ENCODE measurements at regions not wholly inside any gene's neighbourhood (a gene's known extent, or its start where the extent isn't known, plus 50 kb on each side); places are given as distances from the start of the nearest gene placed in this dataset.

DNA sequence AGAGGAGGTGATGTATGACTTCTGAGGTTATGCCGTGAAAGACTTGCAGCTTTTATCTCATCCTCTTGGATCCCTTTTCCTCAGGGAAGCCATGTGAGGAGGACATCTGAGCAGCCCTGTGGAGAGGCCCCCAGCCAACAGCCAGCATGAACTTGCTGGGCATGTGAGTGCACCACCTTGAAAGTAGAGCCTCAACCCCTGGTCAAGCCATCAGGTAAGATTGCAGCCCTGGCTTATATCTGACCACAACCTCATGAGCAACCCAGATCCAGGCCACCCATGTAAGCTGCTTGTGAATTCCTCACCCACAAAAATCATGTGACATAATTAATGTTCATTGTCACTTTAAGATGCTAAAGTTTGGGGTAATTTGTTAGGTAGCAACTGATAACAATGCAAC is 121.0 kb downstream of the MIAT start:
- DNase-seq (ENCODE audit: low read depth) = no peak
- H3K4me3 ChIP-seq (ENCODE audit: control insufficient read depth, low read depth, low read length) = no peak overlapping the region
- TF ChIP-seq, protein P1, sequence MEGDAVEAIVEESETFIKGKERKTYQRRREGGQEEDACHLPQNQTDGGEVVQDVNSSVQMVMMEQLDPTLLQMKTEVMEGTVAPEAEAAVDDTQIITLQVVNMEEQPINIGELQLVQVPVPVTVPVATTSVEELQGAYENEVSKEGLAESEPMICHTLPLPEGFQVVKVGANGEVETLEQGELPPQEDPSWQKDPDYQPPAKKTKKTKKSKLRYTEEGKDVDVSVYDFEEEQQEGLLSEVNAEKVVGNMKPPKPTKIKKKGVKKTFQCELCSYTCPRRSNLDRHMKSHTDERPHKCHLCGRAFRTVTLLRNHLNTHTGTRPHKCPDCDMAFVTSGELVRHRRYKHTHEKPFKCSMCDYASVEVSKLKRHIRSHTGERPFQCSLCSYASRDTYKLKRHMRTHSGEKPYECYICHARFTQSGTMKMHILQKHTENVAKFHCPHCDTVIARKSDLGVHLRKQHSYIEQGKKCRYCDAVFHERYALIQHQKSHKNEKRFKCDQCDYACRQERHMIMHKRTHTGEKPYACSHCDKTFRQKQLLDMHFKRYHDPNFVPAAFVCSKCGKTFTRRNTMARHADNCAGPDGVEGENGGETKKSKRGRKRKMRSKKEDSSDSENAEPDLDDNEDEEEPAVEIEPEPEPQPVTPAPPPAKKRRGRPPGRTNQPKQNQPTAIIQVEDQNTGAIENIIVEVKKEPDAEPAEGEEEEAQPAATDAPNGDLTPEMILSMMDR (conservative IDR thresholded peaks at IDR 0.05; ENCODE audit: control insufficient read depth, insufficient read depth, low read depth, low read length) = no peak

DNA sequence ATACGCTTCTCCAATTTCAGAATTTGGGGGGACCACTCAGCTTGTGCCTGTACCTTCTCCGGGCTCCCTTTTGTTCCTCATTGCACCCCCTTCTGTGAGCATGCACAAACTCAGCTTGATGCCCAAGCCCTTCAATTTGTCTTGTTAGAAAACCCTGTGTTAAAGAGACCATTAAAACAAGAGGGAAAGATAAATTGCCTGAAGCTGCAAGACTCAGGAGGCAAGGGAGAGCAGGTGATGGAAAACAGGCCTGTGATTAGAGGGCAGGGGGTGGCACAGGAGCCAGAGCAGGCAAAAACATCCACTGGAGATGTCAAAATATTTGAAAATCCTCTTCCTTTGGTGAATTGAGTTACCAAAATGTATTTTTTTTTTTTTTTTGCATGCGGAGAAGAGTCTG is 121.7 kb downstream of the MIAT start:
- DNase-seq (ENCODE audit: low read depth) = no peak
- TF ChIP-seq, protein P1 (conservative IDR thresholded peaks at IDR 0.05; ENCODE audit: control insufficient read depth, insufficient read depth, low read depth, low read length) = no peak
- no peak overlapping the region for H3K4me3 ChIP-seq (ENCODE audit: control insufficient read depth, low read depth, low read length)

DNA sequence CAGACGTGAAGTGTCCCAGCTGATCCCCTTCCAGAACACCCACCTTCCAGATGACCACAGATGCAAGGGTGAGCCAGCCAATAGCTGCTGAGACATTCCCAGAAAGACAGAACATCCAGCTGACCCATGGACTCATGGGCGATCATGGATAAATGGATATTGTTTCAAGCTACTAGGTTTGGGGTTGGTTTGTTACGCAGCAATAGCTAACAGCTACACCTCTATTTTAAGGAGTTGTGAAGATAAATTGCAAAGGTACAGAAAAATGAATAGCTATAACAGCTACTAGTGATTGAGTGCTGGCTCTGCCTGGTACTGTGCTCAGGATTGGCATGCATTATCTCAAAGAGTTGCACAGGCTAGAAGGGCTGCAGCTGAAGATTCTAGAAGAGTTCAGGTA is 122.5 kb downstream of the MIAT start:
- no peak for DNase-seq (ENCODE audit: low read depth)
- H3K4me3 ChIP-seq (ENCODE audit: control insufficient read depth, low read depth, low read length) = no peak overlapping the region
- TF ChIP-seq, protein P1 (conservative IDR thresholded peaks at IDR 0.05; ENCODE audit: control insufficient read depth, insufficient read depth, low read depth, low read length) = no peak

DNA sequence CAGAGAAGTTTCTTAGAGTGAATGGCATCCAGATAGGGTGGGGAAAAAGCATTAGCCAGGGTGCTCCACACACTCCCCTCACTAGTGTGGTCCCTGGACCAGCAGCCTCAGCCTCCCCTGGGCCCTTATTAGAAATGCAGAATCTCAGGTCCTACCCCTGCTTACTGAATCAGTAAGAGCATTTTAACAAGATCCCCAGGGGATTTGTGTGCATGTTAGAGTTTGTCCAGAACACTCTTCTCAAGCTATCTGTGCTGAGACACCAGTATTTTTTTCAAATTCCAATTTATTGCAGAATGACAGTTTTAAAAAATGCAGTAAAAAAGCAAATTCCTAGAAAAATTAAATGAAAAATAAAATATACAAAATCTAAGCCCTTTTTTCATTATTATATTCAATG is 123.1 kb downstream of the MIAT start:
- no peak overlapping the region for H3K4me3 ChIP-seq (ENCODE audit: control insufficient read depth, low read depth, low read length)
- DNase-seq (ENCODE audit: low read depth) = no peak
- TF ChIP-seq, protein P1 (conservative IDR thresholded peaks at IDR 0.05; ENCODE audit: control insufficient read depth, insufficient read depth, low read depth, low read length) = no peak

DNA sequence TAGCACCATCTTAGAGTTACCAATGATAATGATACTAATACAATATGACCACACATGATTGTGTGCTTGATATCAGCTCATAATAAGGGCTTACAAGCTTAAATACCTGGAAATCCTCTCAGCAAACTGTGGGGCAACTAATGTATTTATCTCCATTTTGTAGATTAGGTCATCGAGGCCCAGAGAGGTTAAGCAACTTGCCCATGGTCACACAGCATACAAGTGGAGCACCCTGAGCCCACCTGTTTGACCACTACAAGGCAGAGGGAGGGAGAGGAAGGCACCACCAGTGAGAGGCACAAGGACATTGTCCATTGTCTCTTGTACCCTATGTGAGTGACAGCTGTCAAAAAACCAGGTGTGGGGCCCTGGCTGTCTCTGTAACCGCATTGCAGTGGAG is 123.7 kb downstream of the MIAT start:
- TF ChIP-seq, protein P1 (conservative IDR thresholded peaks at IDR 0.05; ENCODE audit: control insufficient read depth, insufficient read depth, low read depth, low read length) = no peak
- no peak overlapping the region for H3K4me3 ChIP-seq (ENCODE audit: control insufficient read depth, low read depth, low read length)
- no peak for DNase-seq (ENCODE audit: low read depth)

DNA sequence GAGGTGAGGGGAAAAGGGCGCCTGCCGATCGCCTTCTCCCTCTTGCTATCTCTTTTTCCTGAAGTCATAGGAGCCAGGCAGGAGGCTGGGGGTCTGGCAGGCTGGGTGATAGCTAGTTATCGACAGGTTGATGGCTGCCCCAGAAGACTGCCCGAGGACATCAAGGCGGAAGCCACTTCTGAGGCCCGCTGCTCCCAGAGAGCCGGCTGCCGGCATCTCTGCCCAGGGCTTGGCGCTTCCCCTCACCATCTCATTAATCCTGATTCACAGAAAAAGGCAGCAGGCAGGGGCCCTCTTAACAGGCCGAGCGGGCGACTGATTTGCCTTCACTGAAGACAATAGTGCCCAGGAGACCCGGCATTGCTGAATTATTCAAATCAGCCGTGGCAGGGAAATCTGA is 124.2 kb downstream of the MIAT start:
- TF ChIP-seq, protein P1 (conservative IDR thresholded peaks at IDR 0.05; ENCODE audit: control insufficient read depth, insufficient read depth, low read depth, low read length) = no peak
- no peak for DNase-seq (ENCODE audit: low read depth)
- no peak overlapping the region for H3K4me3 ChIP-seq (ENCODE audit: control insufficient read depth, low read depth, low read length)

DNA sequence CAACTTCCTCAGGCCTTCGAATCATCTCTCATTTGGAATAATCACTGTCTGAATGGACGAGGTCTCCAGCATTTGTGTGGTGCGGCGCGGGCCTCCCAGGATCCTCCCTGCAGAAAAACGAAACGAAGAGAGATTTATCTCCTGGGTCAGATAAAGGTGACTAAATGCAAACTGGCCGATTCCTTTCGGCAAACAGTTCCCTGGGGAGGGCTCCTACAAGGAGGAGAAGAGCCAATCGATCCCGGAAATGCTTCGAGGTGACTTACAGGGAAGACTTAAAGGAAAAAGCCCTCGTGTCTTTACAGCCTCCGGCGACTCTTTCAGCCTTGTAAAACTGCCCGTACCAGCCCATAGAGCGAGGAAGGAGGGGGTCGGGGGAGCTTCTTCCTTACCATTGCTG is 126.5 kb downstream of the MIAT start:
- no peak overlapping the region for H3K4me3 ChIP-seq (ENCODE audit: control insufficient read depth, low read depth, low read length)
- no peak for DNase-seq (ENCODE audit: low read depth)
- TF ChIP-seq, protein P1 (conservative IDR thresholded peaks at IDR 0.05; ENCODE audit: control insufficient read depth, insufficient read depth, low read depth, low read length) = no peak

Data from fibroblast of mammary gland (primary cell).